ENCODE measurements at regions not wholly inside any gene's neighbourhood (a gene's known extent, or its start where the extent isn't known, plus 50 kb on each side); places are given as distances from the start of the nearest gene placed in this dataset.

DNA sequence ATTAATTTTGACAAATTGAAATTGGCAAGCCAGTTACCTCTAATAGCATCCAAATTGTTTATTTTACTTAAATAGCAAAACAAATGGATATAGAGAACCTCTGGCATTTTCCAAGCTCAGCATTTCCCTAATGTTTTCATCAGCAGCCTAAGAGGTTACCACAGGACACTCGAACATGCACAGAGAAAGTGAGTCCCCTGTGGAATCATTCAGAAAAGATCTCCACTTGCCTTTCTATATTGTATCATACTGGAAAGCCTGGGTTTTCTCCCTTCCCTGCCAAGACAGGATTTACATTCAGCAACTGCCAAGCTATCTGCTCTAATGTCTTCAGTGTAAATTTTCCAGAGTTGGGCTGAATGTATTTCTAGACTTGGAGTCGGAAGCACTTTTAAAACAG lies 188.9 kb downstream of the KCTD12 start:
- Histone ChIP-seq H3K4me1 (peaks cover 4% of the 10 kb centered on the region), H2AFZ (no peak overlapping the region), H3K9me3 (ENCODE audit: control insufficient read depth, low read length) (no peaks in the 10 kb centered on the region), H3K9ac (no peak overlapping the region), H3K4me3 (ENCODE audit: low read depth, low read length) (no peak overlapping the region), H3K4me2 (ENCODE audit: low read length) (no peak overlapping the region), H3K27ac (no peak overlapping the region), H3K79me2 (no peaks in the 10 kb centered on the region), H3K36me3 (ENCODE audit: control insufficient read depth, insufficient read depth, low read length) (no peaks in the 10 kb centered on the region), H3K27me3 (ENCODE audit: control insufficient read depth, insufficient read depth, low read length) (no peaks in the 10 kb centered on the region)
- TF ChIP-seq CTCF (IDR thresholded peaks at IDR 0.05): no peak

DNA sequence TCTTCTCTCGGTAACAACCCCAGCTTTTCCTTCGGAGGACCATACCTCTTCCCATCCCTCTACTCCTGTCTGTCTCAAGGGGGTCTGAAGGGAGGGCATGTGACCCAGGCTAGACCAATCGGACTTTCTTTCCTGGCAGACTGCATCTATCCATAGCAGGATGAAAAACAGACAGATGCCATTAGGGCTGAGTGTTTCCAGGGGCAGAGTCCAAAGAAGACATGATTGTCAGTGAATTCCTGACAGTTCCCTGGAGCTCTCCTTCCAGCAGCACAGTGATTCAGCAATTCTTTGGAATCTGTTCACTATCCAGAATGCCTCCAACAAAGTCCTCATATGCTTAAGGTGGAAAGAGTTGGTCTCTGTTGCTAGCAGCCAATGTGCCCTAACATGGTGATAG lies 189.8 kb downstream of the KCTD12 start:
- no peak overlapping the region for H3K4me2 ChIP-seq (ENCODE audit: low read length)
- no peak overlapping the region for H3K4me3 ChIP-seq (ENCODE audit: low read depth, low read length)
- H3K9me3 ChIP-seq (ENCODE audit: control insufficient read depth, low read length): no peaks in the 10 kb centered on the region
- no peak for TF ChIP-seq CTCF (IDR thresholded peaks at IDR 0.05)
- peaks cover 4% of the 10 kb centered on the region for H3K4me1 ChIP-seq
- no peaks in the 10 kb centered on the region for H3K79me2 ChIP-seq
- H3K27me3 ChIP-seq (ENCODE audit: control insufficient read depth, insufficient read depth, low read length): no peaks in the 10 kb centered on the region
- H3K36me3 ChIP-seq (ENCODE audit: control insufficient read depth, insufficient read depth, low read length): no peaks in the 10 kb centered on the region
- no peak overlapping the region for H3K27ac ChIP-seq
- H2AFZ ChIP-seq: no peak overlapping the region
- H3K9ac ChIP-seq: no peak overlapping the region

DNA sequence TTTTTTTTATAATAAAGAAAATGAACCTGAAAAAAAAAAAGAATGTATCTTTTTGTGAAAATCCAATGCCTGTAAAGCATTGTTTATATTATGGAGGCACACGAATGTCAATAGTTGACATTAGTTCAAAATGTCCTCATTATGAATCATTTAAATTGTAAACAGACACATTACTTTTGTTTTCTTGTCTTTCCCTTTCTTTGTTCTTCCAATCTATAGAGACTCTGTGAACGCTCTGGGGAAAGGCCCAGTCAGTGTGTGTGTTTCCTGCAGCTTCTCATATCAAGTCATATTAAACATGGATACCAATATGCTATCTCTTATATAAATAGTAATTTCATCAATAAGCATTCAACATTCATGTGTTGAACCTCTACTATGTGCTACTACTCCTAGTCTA lies 193.1 kb downstream of the KCTD12 start:
- no peak overlapping the region for H3K4me2 ChIP-seq (ENCODE audit: low read length)
- H3K36me3 ChIP-seq (ENCODE audit: control insufficient read depth, insufficient read depth, low read length): no peaks in the 10 kb centered on the region
- no peaks in the 10 kb centered on the region for H3K27me3 ChIP-seq (ENCODE audit: control insufficient read depth, insufficient read depth, low read length)
- H3K4me1 ChIP-seq: peaks cover 4% of the 10 kb centered on the region
- TF ChIP-seq CTCF (IDR thresholded peaks at IDR 0.05): no peak
- H3K9ac ChIP-seq: no peak overlapping the region
- H3K4me3 ChIP-seq (ENCODE audit: low read depth, low read length): no peak overlapping the region
- H2AFZ ChIP-seq: no peak overlapping the region
- H3K27ac ChIP-seq: no peak overlapping the region
- no peaks in the 10 kb centered on the region for H3K9me3 ChIP-seq (ENCODE audit: control insufficient read depth, low read length)
- no peaks in the 10 kb centered on the region for H3K79me2 ChIP-seq

GRCh38 chr13:76692346-76692745 lies 193.9 kb downstream of the KCTD12 start:
- no peaks in the 10 kb centered on the region for H3K79me2 ChIP-seq
- no peak for TF ChIP-seq CTCF (IDR thresholded peaks at IDR 0.05)
- no peaks in the 10 kb centered on the region for H3K27me3 ChIP-seq (ENCODE audit: control insufficient read depth, insufficient read depth, low read length)
- H3K9me3 ChIP-seq (ENCODE audit: control insufficient read depth, low read length): no peaks in the 10 kb centered on the region
- H3K36me3 ChIP-seq (ENCODE audit: control insufficient read depth, insufficient read depth, low read length): no peaks in the 10 kb centered on the region
- H3K27ac ChIP-seq: no peak overlapping the region
- H3K9ac ChIP-seq: no peak overlapping the region
- no peak overlapping the region for H3K4me2 ChIP-seq (ENCODE audit: low read length)
- H3K4me1 ChIP-seq: peaks cover 4% of the 10 kb centered on the region
- no peak overlapping the region for H2AFZ ChIP-seq
- H3K4me3 ChIP-seq (ENCODE audit: low read depth, low read length): no peak overlapping the region

- Histone ChIP-seq H3K79me2 (no peaks in the 10 kb centered on the region), H2AFZ (no peak overlapping the region), H3K9ac (no peak overlapping the region), H3K27ac (no peak overlapping the region), H3K4me3 (ENCODE audit: low read depth, low read length) (no peak overlapping the region), H3K36me3 (ENCODE audit: control insufficient read depth, insufficient read depth, low read length) (no peaks in the 10 kb centered on the region), H3K4me1 (no peaks in the 10 kb centered on the region), H3K27me3 (ENCODE audit: control insufficient read depth, insufficient read depth, low read length) (no peaks in the 10 kb centered on the region), H3K4me2 (ENCODE audit: low read length) (no peak overlapping the region), H3K9me3 (ENCODE audit: control insufficient read depth, low read length) (no peaks in the 10 kb centered on the region)
- no peak for TF ChIP-seq CTCF (IDR thresholded peaks at IDR 0.05)
Observed at GRCh38 chr13:76690611-76691010, 195.6 kb downstream of the KCTD12 start.

All from parathyroid adenoma (tissue), 2 donors.